ENCODE measurements at regions not wholly inside any gene's neighbourhood (a gene's known extent, or its start where the extent isn't known, plus 50 kb on each side); places are given as distances from the start of the nearest gene placed in this dataset.
"Not testable (repeated sequence)": the region's sequence is repeated elsewhere in the genome, so short reads cannot be mapped to it uniquely, and the experiment has no call there.

- not testable (repeated sequence) for DNase-seq
These were observed 56.7 kb upstream of the SEC22B start for GRCh38 chr1:120232834-120233660.

DNA sequence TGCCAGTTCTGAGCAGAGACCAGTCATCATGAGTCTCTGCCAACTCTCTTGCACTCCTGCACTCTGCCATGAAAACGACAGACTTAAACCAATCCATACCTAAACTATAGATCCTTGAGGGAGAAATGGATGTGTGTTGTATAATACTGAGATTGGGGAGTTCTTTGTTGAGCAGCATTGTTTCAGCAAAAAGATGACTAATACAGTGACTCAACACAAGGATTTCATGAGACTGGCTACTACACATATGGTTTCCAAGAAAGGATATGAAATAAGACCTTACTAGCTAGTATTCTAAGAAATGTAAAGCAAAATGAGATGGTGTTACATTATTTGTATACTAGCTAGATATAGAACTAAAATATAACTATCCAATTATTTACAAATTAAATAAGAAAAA lies 53.5 kb upstream of the SEC22B start:
- DNase-seq = not testable (repeated sequence)

Data from activated effector memory CD4-positive, alpha-beta T cell treated with Interleukin-2 at 50 U/mL for 16 hours (primary cell).